ENCODE measurements at regions not wholly inside any gene's neighbourhood (a gene's known extent, or its start where the extent isn't known, plus 50 kb on each side); places are given as distances from the start of the nearest gene placed in this dataset.
"Not testable (repeated sequence)": the region's sequence is repeated elsewhere in the genome, so short reads cannot be mapped to it uniquely, and the experiment has no call there.

DNA sequence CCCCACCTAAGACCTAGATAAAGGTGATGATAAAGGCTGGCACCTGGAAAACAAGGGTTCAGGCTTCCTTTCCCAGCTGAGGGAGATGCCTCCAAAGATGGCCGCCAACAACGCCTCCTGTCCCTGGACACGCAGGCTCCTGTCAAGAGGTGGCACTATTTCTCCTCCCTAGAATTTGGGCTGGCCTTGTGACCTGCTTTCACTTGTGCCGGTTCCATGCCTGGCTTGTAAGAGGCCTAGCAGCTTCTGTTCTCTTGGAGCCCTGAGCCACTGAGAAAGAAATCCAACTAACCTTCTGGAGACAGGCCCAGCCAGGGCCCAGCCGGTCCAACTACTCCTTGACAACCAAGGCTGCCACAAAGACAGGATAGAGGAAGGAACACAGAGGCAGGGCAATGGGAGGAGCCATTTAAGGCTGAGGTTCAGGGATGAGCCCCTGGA is 60.2 kb upstream of the RALY start:
- H3K4me3 ChIP-seq = no peak overlapping the region
- no peaks in the 10 kb centered on the region for H3K27me3 ChIP-seq
- peak; percentile 57 for DNase-seq
- no peaks in the 10 kb centered on the region for H3K36me3 ChIP-seq
- H3K9me3 ChIP-seq = no peaks in the 10 kb centered on the region

DNA sequence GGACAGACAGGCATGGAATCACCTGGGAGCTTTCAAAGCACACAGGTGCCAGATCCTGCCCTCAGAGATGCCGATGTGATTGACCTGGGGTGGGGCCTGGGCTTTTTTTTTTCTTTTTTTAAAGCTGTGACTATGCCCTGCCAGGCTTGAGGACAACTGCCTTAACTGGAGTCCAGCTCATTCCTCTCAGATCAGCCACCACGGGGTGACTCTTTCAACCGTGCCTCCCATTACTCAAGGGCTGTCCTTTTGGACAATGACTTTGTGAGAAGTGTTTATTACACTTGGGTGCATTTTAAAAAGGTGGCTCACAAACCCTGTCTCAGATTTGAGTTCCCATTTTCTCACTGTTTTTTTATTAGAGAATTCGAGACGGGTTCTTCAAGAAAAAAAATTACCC is 57.1 kb upstream of the RALY start:
- DNase-seq = no peak
- Histone ChIP-seq H3K9me3 (no peaks in the 10 kb centered on the region), H3K4me3 (no peak overlapping the region), H3K27me3 (no peaks in the 10 kb centered on the region), H3K36me3 (no peaks in the 10 kb centered on the region)

GRCh38 chr20:33939031-33939430 is 54.7 kb upstream of the RALY start:
- peak; percentile 77 for DNase-seq
- not testable (repeated sequence) for H3K9me3 ChIP-seq, H3K36me3 ChIP-seq, H3K27me3 ChIP-seq, H3K4me3 ChIP-seq

DNA sequence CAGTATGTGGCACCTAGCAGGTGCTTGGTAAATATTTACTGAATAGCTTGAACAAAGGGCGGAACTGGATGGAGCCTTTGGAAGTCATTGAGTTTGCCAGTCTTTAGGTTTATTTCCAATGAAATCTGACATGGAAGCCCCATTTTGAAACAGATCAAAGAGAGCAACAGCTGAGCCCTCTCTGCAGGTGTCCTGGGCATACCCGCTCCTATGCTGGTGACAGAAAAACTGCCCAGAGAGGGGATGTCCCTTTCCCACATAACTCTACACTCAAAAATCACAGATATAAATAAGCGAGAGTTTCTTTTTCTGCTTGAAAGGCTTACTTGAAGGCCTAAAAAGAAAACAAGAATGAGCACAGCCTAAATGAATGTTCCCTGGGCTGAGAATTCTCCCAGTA is 53.0 kb upstream of the RALY start:
- DNase-seq = no peak
- Histone ChIP-seq H3K36me3 (no peaks in the 10 kb centered on the region), H3K4me3 (no peak overlapping the region), H3K9me3 (no peaks in the 10 kb centered on the region), H3K27me3 (no peaks in the 10 kb centered on the region)

Measured in MG63 (cell line).